Stimulated activated CD4-positive, alpha-beta T cell treated with anti-CD3 and anti-CD28 coated beads, TNF-alpha, amount 100 ng/mL, for 1 hour (primary cell): ENCODE measurements at regions not wholly inside any gene's neighbourhood (a gene's known extent, or its start where the extent isn't known, plus 50 kb on each side); places are given as distances from the start of the nearest gene placed in this dataset.
"Not testable (repeated sequence)": the region's sequence is repeated elsewhere in the genome, so short reads cannot be mapped to it uniquely, and the experiment has no call there.

ENCODE experiments used
- DNase-seq, 3 donors: peaks; one replicate each; pipeline ENCODE4 v3.0.0-alpha.2; 2020; ENCODE audit warnings: low read depth in 3 of 3, low spot score in 1 of 3

GRCh38 chr16:88162778-88163177, 211.5 kb downstream of the BANP start:
- not testable (repeated sequence) for DNase-seq

- DNase-seq, result not testable (repeated sequence)
These were observed 213.2 kb downstream of the BANP start for GRCh38 chr16:88164196-88165039.

GRCh38 chr16:88165040-88165544, 213.9 kb downstream of the BANP start:
- DNase-seq, result not testable (repeated sequence)

GRCh38 chr16:88165683-88166082, 214.4 kb downstream of the BANP start:
- not testable (repeated sequence) for DNase-seq

- DNase-seq, result not testable (repeated sequence)
These were observed 215.1 kb downstream of the BANP start for GRCh38 chr16:88166209-88166773.

- not testable (repeated sequence) for DNase-seq
These were observed 214.8 kb upstream of the ZNF469 start for GRCh38 chr16:88167798-88168556.

GRCh38 chr16:88168557-88168949, 214.2 kb upstream of the ZNF469 start:
- DNase-seq, result not testable (repeated sequence)

- not testable (repeated sequence) for DNase-seq
These were observed 213.5 kb upstream of the ZNF469 start for GRCh38 chr16:88169136-88169830.

- DNase-seq, result not testable (repeated sequence)
These were observed 213.0 kb upstream of the ZNF469 start for GRCh38 chr16:88169831-88170165.

GRCh38 chr16:88170528-88170991, 212.2 kb upstream of the ZNF469 start:
- no peak for DNase-seq

GRCh38 chr16:88171126-88171525, 211.6 kb upstream of the ZNF469 start:
- DNase-seq, result not testable (repeated sequence)

GRCh38 chr16:88176184-88176583, 206.6 kb upstream of the ZNF469 start:
- DNase-seq, result not testable (repeated sequence)

GRCh38 chr16:88176591-88177180, 206.1 kb upstream of the ZNF469 start:
- not testable (repeated sequence) for DNase-seq

- not testable (repeated sequence) for DNase-seq
These were observed 204.5 kb upstream of the ZNF469 start for GRCh38 chr16:88178251-88178650.

GRCh38 chr16:88178896-88179295, 203.9 kb upstream of the ZNF469 start:
- DNase-seq, result not testable (repeated sequence)

GRCh38 chr16:88182967-88183881, 199.5 kb upstream of the ZNF469 start:
- not testable (repeated sequence) for DNase-seq

- DNase-seq, result not testable (repeated sequence)
These were observed 198.7 kb upstream of the ZNF469 start for GRCh38 chr16:88184053-88184452.

GRCh38 chr16:88184566-88185355, 198.0 kb upstream of the ZNF469 start:
- DNase-seq, result not testable (repeated sequence)

GRCh38 chr16:88185406-88185805, 197.4 kb upstream of the ZNF469 start:
- DNase-seq, result not testable (repeated sequence)
